GM19463 (cell line): ENCODE measurements at regions not wholly inside any gene's neighbourhood (a gene's known extent, or its start where the extent isn't known, plus 50 kb on each side); places are given as distances from the start of the nearest gene placed in this dataset.

Source experiments
- ATAC-seq: cut with Tn5 transposase; IDR thresholded peaks from one replicate; pipeline ENCODE4 v1.9.1; 2021; ENCODE audit warnings: mild to moderate bottlenecking, moderate library complexity; ENCODE audit not compliant: unreplicated experiment

DNA sequence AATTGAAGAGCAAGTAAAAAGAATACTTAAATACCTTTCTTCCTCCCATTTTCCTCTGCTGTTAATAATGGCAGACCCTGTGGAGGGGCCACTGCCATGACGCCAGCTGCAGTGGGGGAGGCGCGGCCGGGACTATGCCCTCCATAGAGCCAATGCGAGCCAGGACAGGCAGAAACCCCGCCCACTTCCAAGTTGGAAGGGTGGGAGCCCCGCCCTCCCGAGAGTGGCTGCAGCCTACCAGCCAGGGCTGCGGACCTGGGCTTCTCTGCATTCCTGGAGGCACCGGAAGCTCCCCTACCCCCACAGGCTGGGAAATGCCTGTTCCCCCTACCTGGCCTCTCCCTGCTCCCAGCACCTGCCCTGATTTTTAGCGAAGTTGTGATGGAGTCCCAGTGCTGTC lies 439.4 kb upstream of the CDH19 start:
- ATAC-seq: no peak

DNA sequence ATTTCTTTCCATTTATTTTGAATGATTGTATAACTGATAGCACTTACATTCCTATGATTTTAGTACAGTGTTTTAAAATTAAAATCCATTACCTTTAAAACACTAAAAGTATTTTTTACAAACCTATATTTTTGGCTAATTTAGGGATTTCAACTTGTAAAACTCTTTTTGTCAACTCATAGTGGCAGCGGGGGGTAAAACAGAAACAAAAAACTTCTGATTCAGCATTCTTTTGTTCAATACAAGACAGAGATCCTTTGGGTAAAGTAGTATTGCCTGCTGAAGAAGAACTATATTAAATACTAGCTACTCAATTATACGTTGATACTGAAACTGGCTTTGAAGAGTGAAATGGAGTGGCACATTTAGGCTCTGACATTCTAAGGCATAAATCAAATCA lies 437.4 kb upstream of the CDH19 start:
- no peak for ATAC-seq

DNA sequence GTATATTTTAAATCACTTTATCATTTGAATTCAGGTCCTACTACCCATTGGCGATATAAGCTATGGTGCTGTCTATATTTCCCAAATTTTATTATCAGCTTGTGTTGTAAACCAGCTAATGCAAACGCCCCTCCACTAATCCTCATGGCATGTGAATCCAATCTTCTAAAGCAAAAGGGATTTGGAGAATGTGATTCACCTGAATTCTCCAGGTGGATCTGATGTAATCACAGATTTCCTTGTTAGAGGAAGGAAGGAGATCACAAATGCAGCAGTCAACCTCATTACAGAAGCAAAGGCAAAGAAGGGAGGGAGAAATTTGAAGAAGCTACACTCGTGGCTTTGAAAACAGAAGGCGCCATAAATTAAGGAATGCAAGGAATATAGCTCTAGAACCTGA lies 431.1 kb upstream of the CDH19 start:
- ATAC-seq: no peak

DNA sequence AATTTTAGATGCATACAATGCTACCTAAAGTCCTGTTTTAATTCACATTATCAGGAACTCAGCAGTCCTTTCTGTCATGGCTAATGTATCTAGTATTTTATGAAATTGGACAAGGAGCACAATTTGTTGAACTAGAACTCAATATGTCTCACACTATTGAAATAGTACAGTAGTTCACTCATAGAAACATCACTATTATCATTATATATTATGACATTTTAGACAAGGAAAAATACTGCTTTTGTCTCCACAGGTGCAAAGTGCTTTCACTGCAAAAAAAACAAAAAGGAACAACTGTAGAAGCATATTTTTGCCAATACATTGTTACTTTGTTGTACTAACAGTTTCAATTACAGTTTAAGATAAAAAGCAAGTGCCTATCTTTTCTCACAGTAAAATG lies 419.2 kb upstream of the CDH19 start:
- ATAC-seq: no peak

DNA sequence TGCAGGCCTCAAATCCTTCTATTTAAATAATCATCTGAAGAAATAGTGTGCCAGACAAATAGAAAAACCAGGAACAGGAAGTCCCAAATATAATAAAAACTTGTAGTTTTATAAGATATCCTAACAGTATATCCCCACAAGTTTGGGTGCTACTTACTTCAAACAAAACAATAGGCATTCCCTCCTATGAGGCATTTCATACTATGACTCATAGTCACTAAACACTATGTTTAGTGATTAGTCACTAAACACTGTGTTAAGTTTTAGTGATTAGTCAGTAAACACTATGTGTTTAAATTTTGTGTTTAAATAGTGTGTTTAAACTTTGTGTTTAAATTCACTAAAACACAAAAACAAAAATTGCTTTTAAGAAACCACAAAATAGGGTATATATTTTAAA lies 407.0 kb upstream of the CDH19 start:
- no peak for ATAC-seq

DNA sequence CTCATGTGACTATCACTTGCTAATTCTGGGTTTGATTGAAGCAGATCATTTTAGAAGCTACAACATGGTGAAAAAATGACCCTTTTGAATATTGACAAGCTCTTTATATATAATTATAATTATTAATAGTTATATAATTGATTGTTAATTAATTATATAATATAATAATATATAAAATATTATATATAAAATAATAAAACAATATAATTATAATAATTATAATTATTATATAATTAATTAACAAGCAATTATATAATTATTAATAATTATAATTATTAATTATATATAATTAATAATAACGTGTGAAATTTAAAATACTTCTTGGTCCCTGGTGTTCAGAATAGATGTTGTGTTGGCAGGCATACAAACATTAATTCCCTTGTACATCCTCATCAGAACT lies 404.1 kb upstream of the CDH19 start:
- ATAC-seq: no peak

DNA sequence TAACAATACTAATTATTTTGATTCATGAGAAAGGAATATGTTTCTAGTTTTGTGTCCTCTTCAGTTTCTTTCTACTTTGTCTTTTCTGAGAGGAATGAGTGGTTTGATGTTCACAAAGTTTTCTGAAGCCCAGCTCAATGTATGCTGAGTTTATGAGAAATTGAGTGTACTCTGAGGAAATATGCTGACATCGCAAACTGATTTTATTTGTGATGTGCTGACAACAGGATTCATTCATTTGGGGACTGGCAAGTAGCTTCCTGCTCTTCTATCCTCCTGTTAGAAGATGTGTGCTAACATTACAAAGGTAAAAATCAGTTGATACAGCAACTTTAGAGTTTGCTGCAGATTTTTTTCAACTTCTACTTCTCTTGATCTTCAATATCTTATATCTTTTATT lies 403.2 kb upstream of the CDH19 start:
- no peak for ATAC-seq

DNA sequence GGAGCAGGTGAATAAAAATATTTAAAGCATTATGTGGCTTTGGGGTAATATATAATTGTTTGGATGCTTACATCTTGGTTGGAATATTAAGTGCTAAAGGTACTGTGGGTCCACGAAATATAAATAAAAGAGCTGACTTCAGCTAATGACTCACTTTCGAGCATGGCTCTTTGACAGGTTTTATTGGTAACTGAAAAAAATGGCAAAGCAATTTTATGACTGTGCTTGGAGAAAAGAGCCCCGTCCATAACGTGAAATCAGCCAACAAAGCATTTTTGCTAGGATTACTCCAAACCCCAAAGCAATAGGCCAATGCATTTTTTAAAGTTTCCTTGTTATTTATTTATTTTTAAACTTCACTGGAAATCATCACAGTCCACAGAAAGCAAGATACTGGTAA lies 397.2 kb upstream of the CDH19 start:
- no peak for ATAC-seq

DNA sequence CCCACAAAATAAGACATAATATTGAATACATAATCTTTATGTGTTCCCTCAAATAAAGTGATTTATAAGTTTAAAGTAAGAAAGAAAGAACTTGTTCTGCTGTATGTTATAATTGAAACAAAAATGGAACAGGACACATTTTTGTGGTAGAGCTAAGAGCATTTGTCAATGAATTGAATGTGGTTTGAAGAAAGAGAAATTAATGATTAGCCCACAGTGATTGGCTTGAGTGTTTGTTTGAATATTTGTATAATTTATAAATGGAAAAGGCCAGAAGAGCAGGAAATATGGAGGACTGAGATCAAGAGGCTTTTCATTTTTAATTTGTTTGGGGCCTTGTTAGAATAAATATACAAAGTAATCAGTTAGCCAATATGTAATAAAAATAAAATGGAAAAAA lies 395.1 kb upstream of the CDH19 start:
- no peak for ATAC-seq

DNA sequence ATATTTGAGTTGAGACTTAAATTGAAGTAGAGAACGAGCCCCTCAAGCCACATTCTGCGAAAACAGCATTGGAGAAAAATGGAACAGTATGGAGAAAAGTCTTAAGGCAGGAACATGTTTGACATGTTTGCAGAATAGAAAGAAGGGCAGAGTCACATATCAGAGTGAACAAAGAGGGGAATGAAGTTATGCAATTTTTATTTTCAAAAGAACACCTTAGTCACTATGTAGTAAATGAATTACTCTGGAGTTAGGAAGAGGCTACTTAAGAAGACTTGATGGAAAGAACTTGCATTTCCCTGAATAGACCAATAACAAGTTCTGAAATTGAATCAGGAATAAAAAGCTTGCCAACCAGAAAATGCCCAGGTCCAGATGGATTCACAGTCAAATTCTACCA lies 391.4 kb upstream of the CDH19 start:
- no peak for ATAC-seq

DNA sequence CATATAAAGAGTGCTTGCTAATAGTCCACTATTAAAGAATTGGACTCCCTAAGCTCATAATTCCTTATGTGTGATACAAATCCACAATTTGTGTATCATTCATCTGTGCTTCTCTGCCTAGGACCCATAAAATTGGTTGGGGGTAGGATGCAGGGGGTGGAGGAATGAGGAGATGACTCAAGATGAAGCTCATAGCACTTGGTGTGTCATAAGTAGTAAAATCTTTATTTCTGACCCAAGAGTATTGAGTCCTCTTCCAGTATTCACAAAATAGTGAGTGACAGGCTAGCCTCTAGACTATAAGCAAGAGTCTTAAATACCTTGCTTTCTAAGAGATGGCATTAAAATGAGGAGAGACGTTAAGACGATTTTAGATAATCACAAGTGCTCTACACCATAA lies 390.9 kb upstream of the CDH19 start:
- no peak for ATAC-seq

DNA sequence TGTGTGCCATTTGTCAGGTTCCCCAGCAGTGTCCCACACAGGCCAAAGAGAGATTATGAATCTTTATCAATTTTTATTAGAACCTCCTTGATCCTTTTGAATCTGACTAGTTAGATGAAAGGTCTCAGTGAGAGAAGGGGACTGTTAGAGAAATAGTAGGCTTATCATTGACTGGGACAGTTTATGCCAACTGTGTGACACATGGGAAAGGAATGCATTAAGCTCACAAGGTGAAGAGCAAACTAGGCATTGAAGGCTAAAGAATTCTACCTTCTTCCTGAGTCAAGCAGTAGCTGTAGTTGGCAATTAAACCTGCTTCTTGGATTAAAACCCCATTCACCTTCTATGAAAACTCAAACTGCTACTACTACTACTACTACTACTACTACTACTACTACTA lies 389.6 kb upstream of the CDH19 start:
- no peak for ATAC-seq

DNA sequence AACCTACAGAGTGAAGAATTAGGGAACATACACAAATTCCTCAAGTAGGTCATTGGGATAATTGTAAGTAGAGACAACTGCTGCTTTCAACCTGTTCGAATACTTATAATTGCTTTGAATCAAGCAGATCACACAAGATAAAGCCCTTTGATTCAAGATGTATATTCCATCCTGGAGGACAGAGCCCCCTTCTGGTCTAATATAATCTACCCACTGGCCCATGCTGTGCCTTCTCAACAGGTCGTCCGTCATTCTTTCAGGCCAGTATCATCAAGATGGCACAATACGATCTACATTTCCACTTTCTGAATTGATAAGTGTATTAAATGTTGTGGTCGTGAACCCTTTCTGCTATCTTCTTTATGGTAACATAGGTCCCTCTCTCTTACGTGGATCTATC lies 387.0 kb upstream of the CDH19 start:
- no peak for ATAC-seq

DNA sequence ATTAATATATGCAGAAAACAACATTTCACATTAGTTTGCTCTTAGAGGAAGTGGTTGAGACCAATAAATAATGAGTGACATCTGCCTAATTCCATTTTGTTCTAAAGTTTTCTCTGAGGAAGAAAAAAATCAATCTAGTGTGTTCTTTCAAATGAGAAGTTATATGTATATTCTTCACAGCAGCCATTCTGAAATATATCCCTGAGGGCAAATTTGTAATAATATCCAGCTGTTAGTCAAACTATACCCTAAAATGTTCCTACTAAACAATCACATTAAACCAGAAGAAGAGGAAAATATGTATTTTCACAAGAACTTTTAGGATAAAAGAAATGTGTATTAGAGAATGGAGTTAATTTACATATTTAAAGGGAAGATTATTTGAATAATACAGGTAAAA lies 375.1 kb upstream of the CDH19 start:
- no peak for ATAC-seq

DNA sequence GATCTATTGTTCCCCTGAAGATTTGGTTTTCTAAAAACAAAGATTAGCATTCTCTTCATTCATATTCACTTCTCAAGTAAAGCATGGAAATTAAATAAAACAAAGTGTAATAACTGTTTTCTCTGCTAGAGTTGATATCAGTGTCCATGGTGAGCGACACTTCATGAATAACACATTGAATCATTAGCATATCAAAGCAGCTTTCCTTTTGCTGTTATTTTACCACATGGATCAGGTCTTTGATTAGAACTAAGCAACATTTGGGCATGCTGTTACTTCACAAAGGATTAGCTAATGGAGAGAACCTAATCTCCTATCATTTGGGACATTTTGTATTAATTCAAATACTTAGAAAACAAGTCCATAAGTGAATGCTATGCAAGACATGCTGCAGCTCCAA lies 368.8 kb upstream of the CDH19 start:
- ATAC-seq: no peak

DNA sequence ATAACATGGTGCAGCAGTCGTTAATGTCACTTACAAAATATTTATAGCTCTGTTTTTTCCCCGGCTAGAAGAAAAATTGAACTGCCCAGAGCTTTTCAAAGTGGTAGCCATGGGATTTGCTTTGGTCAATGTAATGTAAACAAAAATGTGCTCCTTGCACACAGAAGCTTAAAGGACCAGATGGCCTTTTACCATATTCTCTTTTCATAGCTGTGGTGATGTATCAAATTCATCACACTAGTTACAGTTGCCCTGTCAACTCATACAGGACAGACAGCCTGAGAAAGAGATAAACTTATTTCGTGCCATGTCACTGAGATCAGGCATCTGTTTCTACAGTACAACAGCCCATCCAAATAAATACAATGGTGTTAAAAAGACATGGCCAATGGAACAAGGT lies 368.1 kb upstream of the CDH19 start:
- ATAC-seq: no peak

DNA sequence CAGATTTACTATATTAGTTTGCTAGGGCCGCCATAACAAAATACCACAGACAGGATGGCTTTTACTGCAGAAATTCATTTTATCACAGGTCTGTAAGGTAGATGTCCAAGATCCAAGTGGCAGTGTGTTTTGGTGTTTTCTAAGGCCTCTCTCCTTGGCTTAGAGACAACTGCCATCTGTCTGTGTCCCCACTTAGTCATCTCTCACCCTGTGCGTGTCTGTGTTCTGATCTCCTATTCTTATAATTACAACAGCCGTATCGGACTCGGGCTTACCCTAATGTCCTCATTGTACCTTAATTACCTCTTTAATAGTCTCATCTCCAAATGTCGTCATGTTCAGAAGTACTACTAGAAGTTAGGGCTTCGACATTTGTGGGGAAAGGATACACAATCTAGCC lies 362.3 kb upstream of the CDH19 start:
- ATAC-seq: no peak

DNA sequence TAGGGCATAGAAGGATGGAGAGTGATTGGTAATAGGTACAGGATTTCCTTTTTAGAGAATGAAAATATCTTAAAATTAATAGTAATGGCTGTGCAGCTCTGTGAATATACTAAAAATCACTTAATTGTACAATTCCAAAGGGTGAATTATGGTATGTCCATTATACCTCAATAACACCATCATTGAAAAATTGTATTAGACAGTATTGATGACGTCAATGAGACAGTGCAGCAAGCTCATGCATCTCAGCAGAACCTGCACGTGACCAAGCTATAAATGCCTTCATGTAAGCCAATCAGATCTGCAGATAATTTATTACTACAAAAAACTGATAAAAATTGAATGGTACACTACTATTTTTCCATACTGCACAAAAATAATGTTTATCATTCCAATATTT lies 354.4 kb upstream of the CDH19 start:
- ATAC-seq: no peak

DNA sequence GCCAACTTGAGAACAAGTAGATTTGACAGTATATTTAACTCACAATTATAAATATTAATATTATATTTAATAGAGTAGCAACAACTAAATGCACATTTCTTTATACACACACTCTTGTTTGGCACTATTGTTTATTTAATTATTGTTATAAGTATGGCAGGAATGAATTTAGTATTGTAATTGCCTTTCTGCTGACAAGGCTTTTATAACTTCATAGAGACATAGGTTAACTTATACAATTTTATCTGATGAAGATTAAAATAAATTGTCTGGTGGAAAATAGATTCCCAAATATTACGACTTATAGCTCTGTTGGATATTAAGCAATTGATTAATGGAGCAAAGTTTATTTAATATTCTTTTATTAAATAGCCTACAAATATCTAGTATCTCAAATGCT lies 347.9 kb upstream of the CDH19 start:
- ATAC-seq: no peak

DNA sequence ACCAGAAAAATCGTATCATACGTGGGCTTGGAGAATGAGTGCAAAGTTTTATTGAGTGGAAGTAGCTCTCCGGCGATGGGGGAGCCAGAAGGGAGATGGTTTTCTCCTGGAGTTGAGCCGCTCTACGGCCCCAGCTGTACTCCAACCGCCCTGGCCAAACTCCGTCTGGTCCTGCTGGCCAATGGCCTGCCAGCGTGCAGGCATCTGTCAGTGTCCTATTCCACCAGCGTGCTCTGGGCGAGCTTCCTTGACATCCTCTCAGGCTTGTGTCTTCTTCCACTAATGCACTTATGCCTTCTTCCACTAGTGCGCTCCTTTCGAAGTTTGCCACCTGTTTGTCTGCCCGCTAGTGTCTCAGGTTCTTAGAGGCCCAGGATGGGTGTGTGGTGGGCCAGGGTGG lies 345.5 kb upstream of the CDH19 start:
- ATAC-seq: no peak

DNA sequence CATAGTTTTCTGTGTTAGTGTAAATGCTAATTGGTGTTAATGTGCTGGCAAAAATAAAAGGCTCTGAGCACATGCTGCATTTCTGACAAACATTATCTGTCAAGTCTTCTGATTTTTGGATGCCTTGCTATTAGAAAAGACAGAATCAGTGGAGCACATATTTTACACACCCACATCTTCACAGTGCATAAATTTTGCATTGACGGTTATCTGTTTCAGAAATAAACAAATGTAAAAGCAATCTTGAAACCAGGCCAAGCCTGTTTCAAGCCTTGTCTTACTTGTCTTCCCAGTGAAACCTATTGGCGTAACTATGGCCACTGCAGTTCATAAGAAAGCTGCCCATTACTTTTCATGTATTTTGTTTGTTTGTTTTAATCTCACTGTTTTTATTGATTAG lies 333.7 kb upstream of the CDH19 start:
- ATAC-seq: no peak

DNA sequence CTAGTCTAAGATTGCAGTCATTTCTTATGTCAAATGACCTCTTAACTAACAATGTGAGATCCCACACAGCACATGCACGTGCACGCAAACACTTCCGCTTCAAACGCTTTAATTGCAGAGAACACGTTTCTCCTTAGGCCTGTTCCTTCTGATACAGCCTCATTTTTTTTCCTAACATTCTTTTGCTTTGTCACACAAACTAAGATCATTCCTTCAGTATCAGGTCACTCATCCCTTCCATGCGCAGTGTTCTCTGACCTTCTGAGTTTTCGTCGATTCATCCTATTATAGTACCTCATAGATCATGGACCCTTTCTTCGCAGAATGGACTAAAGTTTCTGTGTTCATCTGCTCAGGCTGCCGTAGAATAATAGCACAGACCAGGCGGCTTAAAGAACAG lies 327.1 kb upstream of the CDH19 start:
- ATAC-seq: no peak

DNA sequence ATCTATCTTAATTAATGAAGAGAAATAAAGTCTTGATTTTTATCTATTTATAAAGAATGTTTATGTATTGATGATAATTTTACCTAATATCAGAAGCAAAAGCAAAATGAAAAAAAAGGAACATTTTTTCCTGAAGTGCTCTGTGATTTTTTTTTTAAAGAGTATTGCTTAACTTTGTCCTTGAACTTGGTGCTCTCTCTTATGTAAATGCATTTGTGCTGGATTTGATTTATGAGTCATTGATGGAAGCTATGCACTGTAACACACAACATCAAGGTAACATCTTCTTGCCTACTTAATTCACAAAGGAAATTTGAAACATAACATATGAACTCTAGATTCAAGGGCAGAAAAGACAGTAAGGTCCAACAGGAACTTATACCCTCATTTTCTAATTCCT lies 312.9 kb upstream of the CDH19 start:
- ATAC-seq: no peak

DNA sequence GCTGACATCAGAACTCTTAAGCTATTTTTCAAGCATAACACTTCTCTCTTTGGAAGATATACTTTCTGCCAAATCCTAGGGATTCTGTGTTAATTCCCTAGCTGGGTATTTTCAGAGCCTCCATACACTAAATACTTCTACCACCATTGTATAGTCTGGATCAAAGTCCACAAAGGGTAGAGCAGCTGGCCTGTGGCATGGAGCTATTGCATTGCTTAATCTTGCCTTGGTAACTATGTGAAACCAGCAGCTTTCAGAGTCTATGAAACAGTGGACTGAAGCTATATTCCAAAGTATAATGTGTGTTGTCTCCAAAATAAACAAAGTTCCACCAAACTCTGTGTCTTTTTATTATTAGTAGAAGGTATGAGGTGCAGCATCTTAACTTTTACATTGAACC lies 296.9 kb upstream of the CDH19 start:
- ATAC-seq: no peak
